IMR-90 (cell line): ENCODE measurements at regions not wholly inside any gene's neighbourhood (a gene's known extent, or its start where the extent isn't known, plus 50 kb on each side); places are given as distances from the start of the nearest gene placed in this dataset.

ENCODE experiments used
- ATAC-seq: fragments of 200-7000 bp; cut with Tn5 transposase; 2 replicates; pipeline ENCODE4 v1.9.1; 2020; ENCODE audit warnings: low read depth, mild to moderate bottlenecking, moderate library complexity
- BruUV-seq: library from RNA; stranded (reverse); fragments of 400-500 nt; replicated peaks from 2 replicates; lab custom pipeline; 2021; lab: Mats Ljungman, UMichigan
- CTCF ChIA-PET: fragments of 300-600 bp; formaldehyde crosslinking; extraction: SDS; loops from one replicate; lab custom pipeline; 2021; ENCODE audit warnings: antibody characterized with exemption; lab: Yijun Ruan, JAX
- POLR2A ChIA-PET: fragments of 300-600 bp; sonication (Branson Sonifier 250); formaldehyde crosslinking; loops from one replicate; lab custom pipeline; 2022; ENCODE audit warnings: antibody characterized with exemption; ENCODE audit not compliant: unreplicated experiment; lab: Charles Lee
- DNase-seq: peaks from one replicate; pipeline ENCODE4 v3.0.0; 2013
- H2AFZ ChIP-seq: replicated peaks from 2 replicates; pipeline ENCODE3; 2013; ENCODE audit warnings: low read length, mild to moderate bottlenecking; ENCODE audit not compliant: poor library complexity
- H2AK5ac ChIP-seq: 2 replicates; pipeline ENCODE4 v1.6.1; 2013; ENCODE audit warnings: low read depth, low read length, inconsistent platforms
- H2AK9ac ChIP-seq: replicated peaks from 2 replicates; pipeline ENCODE3; 2013; ENCODE audit warnings: mild to moderate bottlenecking, low read depth, low read length, moderate library complexity; ENCODE audit not compliant: poor library complexity
- H2BK120ac ChIP-seq: 2 replicates; pipeline ENCODE4 v1.6.1; 2013; ENCODE audit warnings: low read depth, low read length, inconsistent platforms
- H2BK15ac ChIP-seq: 3 replicates; pipeline ENCODE4 v1.6.1; 2013; ENCODE audit warnings: low read depth, low read length, inconsistent platforms
- H2BK20ac ChIP-seq: 2 replicates; pipeline ENCODE4 v1.6.1; 2013; ENCODE audit warnings: low read depth, mild to moderate bottlenecking, inconsistent platforms, low read length, moderate library complexity
- H2BK5ac ChIP-seq: 2 replicates; pipeline ENCODE4 v1.6.1; 2013; ENCODE audit warnings: mild to moderate bottlenecking, low read depth, low read length, inconsistent platforms; ENCODE audit not compliant: poor library complexity, severe bottlenecking
- H3K14ac ChIP-seq: replicated peaks from 2 replicates; pipeline ENCODE4 v1.6.1; 2013; ENCODE audit warnings: low read depth, low read length, inconsistent platforms
- H3K18ac ChIP-seq: 2 replicates; pipeline ENCODE4 v1.6.1; 2013; ENCODE audit warnings: low read depth, low read length, control low read depth
- H3K23ac ChIP-seq: 2 replicates; pipeline ENCODE4 v1.6.1; 2013; ENCODE audit warnings: low read depth, low read length, inconsistent platforms
- H3K27ac ChIP-seq: 2 replicates; pipeline ENCODE4 v1.5.1; 2013; ENCODE audit warnings: mild to moderate bottlenecking, control low read depth, low read length; ENCODE audit not compliant: insufficient read depth
- H3K27me3 ChIP-seq: 2 replicates; pipeline ENCODE4 v1.6.1; 2013; ENCODE audit warnings: low read length; ENCODE audit not compliant: control insufficient read depth, insufficient read depth
- H3K36me3 ChIP-seq: 2 replicates; pipeline ENCODE4 v1.6.1; 2013; ENCODE audit warnings: low read length, mixed read lengths; ENCODE audit not compliant: control insufficient read depth, insufficient read depth
- H3K4ac ChIP-seq: 2 replicates; pipeline ENCODE4 v1.6.1; 2013; ENCODE audit warnings: low read depth, low read length, inconsistent platforms
- H3K4me1 ChIP-seq: 2 replicates; pipeline ENCODE4 v1.6.1; 2013; ENCODE audit warnings: low read length, mixed read lengths; ENCODE audit not compliant: control insufficient read depth, insufficient read depth
- H3K4me2 ChIP-seq: 2 replicates; pipeline ENCODE4 v1.6.1; 2013; ENCODE audit warnings: low read depth, mild to moderate bottlenecking, control low read depth, low read length, moderate library complexity
- H3K4me3 ChIP-seq: 2 replicates; pipeline ENCODE4 v1.5.1; 2013; ENCODE audit warnings: low read depth, mild to moderate bottlenecking, control low read depth, low read length, moderate library complexity; ENCODE audit not compliant: insufficient read depth
- H3K56ac ChIP-seq: 2 replicates; pipeline ENCODE4 v1.6.1; 2013; ENCODE audit warnings: low read length, inconsistent platforms; ENCODE audit not compliant: insufficient read depth; ENCODE audit errors: extremely low read depth
- H3K79me1 ChIP-seq, 2 experiments: 2 replicates each; pipeline ENCODE4 v1.6.1; 2013; ENCODE audit warnings: low read length in 2 of 2, inconsistent platforms in 1 of 2, low read depth in 1 of 2
- H3K9ac ChIP-seq: 2 replicates; pipeline ENCODE4 v1.6.1; 2013; ENCODE audit warnings: low read depth, low read length, control low read depth
- H3K9me1 ChIP-seq: 2 replicates; pipeline ENCODE4 v1.6.1; 2013; ENCODE audit warnings: low read length, inconsistent platforms; ENCODE audit not compliant: insufficient read depth
- H3K9me3 ChIP-seq: 2 replicates; pipeline ENCODE4 v1.6.1; 2013; ENCODE audit warnings: low read length; ENCODE audit not compliant: control insufficient read depth, insufficient read depth
- H4K20me1 ChIP-seq: 2 replicates; pipeline ENCODE4 v1.6.1; 2013; ENCODE audit warnings: low read length, inconsistent platforms; ENCODE audit not compliant: insufficient read depth
- H4K5ac ChIP-seq: 2 replicates; pipeline ENCODE4 v1.6.1; 2013; ENCODE audit warnings: mild to moderate bottlenecking, low read depth, low read length, control low read depth
- H4K8ac ChIP-seq, 2 experiments: 2 replicates each; pipeline ENCODE4 v1.6.1; 2013; ENCODE audit warnings: low read depth in 2 of 2, low read length in 2 of 2, control low read depth in 1 of 2, inconsistent platforms in 1 of 2
- H4K91ac ChIP-seq: 2 replicates; pipeline ENCODE4 v1.6.1; 2013; ENCODE audit warnings: low read depth, low read length, inconsistent platforms; ENCODE audit not compliant: insufficient read depth
- BHLHE40 ChIP-seq: fragments of 150-350 bp; IDR thresholded peaks from 2 replicates; pipeline ENCODE4 v1.6.1; 2016; ENCODE audit warnings: mild to moderate bottlenecking, low read depth, low read length
- CEBPB ChIP-seq: IDR thresholded peaks from 2 replicates; pipeline ENCODE4 v1.6.1; 2012; ENCODE audit warnings: low read depth, low read length, improper control_type of control experiment
- CHD1 ChIP-seq: IDR thresholded peaks from 2 replicates; pipeline ENCODE4 v1.6.1; 2012; ENCODE audit warnings: low read depth, low read length, improper control_type of control experiment
- FOS ChIP-seq: fragments of 150-350 bp; IDR thresholded peaks from 2 replicates; pipeline ENCODE4 v1.6.1; 2016; ENCODE audit warnings: low read depth, low read length
- MAFK ChIP-seq: IDR thresholded peaks from 2 replicates; pipeline ENCODE4 v1.6.1; 2012; ENCODE audit warnings: low read depth, low read length, improper control_type of control experiment
- MAZ ChIP-seq: IDR thresholded peaks from 2 replicates; pipeline ENCODE4 v1.6.1; 2012; ENCODE audit warnings: low read depth, mild to moderate bottlenecking, low read length, improper control_type of control experiment, moderate library complexity, borderline replicate concordance
- MXI1 ChIP-seq: IDR thresholded peaks from 2 replicates; pipeline ENCODE4 v1.6.1; 2012; ENCODE audit warnings: low read depth, mild to moderate bottlenecking, low read length, moderate library complexity, borderline replicate concordance
- NFE2L2 ChIP-seq: fragments of 150-350 bp; IDR thresholded peaks from 2 replicates; pipeline ENCODE4 v1.6.1; 2016; ENCODE audit warnings: low read depth, mild to moderate bottlenecking, low read length
- POLR2A ChIP-seq: IDR thresholded peaks from 2 replicates; pipeline ENCODE4 v1.6.1; 2012; ENCODE audit warnings: mild to moderate bottlenecking, low read depth, low read length
- RAD21 ChIP-seq: IDR thresholded peaks from 2 replicates; pipeline ENCODE4 v1.6.1; 2012; ENCODE audit warnings: low read length, improper control_type of control experiment
- RCOR1 ChIP-seq: IDR thresholded peaks from 2 replicates; pipeline ENCODE4 v1.6.1; 2012; ENCODE audit warnings: mild to moderate bottlenecking, low read length, improper control_type of control experiment; ENCODE audit not compliant: insufficient replicate concordance
- RFX5 ChIP-seq: IDR thresholded peaks from 2 replicates; pipeline ENCODE4 v1.8.0; 2012; ENCODE audit warnings: low read depth, mild to moderate bottlenecking, low read length, moderate library complexity
- SMC3 ChIP-seq: fragments of 150-350 bp; IDR thresholded peaks from 2 replicates; pipeline ENCODE4 v1.6.1; 2016; ENCODE audit warnings: low read depth, mild to moderate bottlenecking, antibody characterized with exemption, low read length, moderate library complexity
- WGBS, 2 experiments: methylation state at CpG; one replicate each; pipeline versions ENCODE4 v1.1.5 to v1.1.7; 2013; ENCODE audit warnings: missing lambda C conversion rate in 2 of 2; ENCODE audit not compliant: insufficient read length in 1 of 2; ENCODE audit errors: extremely low coverage in 2 of 2; 5-methylcytosine and 5-hydroxymethylcytosine counted together
- dilution Hi-C: fragments of 300-500 bp; cut with HindIII; formaldehyde crosslinking; loops from one replicate; pipeline ENCODE4 v1.14.3; 2018; ENCODE audit warnings: low sequenced_read_pairs; ENCODE audit not compliant: unreplicated experiment
- in situ Hi-C: fragments of 300-500 bp; cut with MboI; formaldehyde crosslinking; loops from 3 replicates; pipeline ENCODE4 v1.14.3; 2019; ENCODE audit warnings: low sequenced_read_pairs, inconsistent platforms, mixed read lengths
- intact Hi-C: fragments of 100-400 bp; cut with micrococcal nuclease; formaldehyde crosslinking; loops from 2 replicates; pipeline ENCODE4 v1.10.0; 2022
- TF ChIP-seq, protein P1 (sequence below): fragments of 150-350 bp; IDR thresholded peaks from 2 replicates; pipeline ENCODE4 v1.6.1; 2016; ENCODE audit warnings: low read depth, mild to moderate bottlenecking, low read length, moderate library complexity, borderline replicate concordance
- TF ChIP-seq, protein P2 (sequence below): fragments of 150-350 bp; IDR thresholded peaks from 2 replicates; pipeline ENCODE4 v1.6.1; 2017; ENCODE audit warnings: mild to moderate bottlenecking, antibody characterized with exemption, low read length, low read depth
- TF ChIP-seq, protein P3 (sequence below): conservative IDR thresholded peaks from 2 replicates; pipeline ENCODE4 v1.5.1; 2012; ENCODE audit warnings: mild to moderate bottlenecking, low read depth, low read length, improper control_type of control experiment

DNA sequence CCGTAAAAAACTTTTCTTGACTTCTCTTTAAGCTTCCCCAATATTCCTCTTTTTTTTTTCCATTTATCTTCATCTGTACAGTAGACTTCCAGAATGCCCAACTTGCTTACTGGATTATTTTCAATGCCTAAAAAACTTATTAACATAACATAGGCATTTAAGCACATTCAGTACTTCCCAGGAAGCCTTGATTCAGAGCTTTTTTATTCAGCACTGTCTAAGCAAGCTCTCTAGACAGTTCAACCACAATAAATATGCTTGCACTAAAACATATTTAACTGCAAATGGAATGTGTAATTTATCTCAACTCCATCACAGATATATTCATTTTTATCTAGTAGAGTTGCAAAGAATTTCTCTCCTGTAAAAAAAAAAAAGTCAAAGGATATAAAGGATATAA, 997.8 kb downstream of the ARAP2 start:
- Histone ChIP-seq H4K5ac (no peak overlapping the region), H2BK15ac (no peak overlapping the region), H3K27me3 (no peaks in the 10 kb centered on the region), H3K14ac (no peak overlapping the region), H3K4me2 (no peak overlapping the region), H3K23ac (no peak overlapping the region), H2AK9ac (no peak overlapping the region), H3K4ac (no peak overlapping the region), H2BK5ac (no peak overlapping the region), H3K18ac (no peak overlapping the region), H3K79me1 (no peaks in the 10 kb centered on the region), H4K8ac (no peak overlapping the region), H3K36me3 (no peaks in the 10 kb centered on the region), H3K9me1 (no peaks in the 10 kb centered on the region), H4K20me1 (no peaks in the 10 kb centered on the region), H3K4me1 (no peaks in the 10 kb centered on the region), H3K9ac (no peak overlapping the region), H3K4me3 (no peak overlapping the region), H2BK20ac (no peak overlapping the region), H3K27ac (no peak overlapping the region), H2AK5ac (no peak overlapping the region), H4K91ac (no peak overlapping the region), H3K56ac (no peak overlapping the region), H3K9me3 (peaks cover 3% of the 10 kb centered on the region; the same call in 1 of the 2 replicates), H2AFZ (no peak overlapping the region), H2BK120ac (no peak overlapping the region)
- in situ Hi-C loops (no loop called here), intact Hi-C loops (no loop called here), dilution Hi-C loops (no loop called here)
- no CpG with 5 or more reads among the region's 1 CpG for WGBS, 2 experiments
- POLR2A ChIA-PET: no interaction called here
- CTCF ChIA-PET: no interaction called here
- TF ChIP-seq RCOR1 (no peak), POLR2A (no peak), MAZ (no peak), NFE2L2 (no peak), CEBPB (no peak), BHLHE40 (no peak), MAFK (no peak), SMC3 (no peak), RAD21 (no peak), RFX5 (no peak), CHD1 (no peak), FOS (no peak), MXI1 (no peak)
- TF ChIP-seq, protein P1, sequence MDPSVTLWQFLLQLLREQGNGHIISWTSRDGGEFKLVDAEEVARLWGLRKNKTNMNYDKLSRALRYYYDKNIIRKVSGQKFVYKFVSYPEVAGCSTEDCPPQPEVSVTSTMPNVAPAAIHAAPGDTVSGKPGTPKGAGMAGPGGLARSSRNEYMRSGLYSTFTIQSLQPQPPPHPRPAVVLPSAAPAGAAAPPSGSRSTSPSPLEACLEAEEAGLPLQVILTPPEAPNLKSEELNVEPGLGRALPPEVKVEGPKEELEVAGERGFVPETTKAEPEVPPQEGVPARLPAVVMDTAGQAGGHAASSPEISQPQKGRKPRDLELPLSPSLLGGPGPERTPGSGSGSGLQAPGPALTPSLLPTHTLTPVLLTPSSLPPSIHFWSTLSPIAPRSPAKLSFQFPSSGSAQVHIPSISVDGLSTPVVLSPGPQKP: no peak
- TF ChIP-seq, protein P2, sequence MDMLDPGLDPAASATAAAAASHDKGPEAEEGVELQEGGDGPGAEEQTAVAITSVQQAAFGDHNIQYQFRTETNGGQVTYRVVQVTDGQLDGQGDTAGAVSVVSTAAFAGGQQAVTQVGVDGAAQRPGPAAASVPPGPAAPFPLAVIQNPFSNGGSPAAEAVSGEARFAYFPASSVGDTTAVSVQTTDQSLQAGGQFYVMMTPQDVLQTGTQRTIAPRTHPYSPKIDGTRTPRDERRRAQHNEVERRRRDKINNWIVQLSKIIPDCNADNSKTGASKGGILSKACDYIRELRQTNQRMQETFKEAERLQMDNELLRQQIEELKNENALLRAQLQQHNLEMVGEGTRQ: no peak
- TF ChIP-seq, protein P3, sequence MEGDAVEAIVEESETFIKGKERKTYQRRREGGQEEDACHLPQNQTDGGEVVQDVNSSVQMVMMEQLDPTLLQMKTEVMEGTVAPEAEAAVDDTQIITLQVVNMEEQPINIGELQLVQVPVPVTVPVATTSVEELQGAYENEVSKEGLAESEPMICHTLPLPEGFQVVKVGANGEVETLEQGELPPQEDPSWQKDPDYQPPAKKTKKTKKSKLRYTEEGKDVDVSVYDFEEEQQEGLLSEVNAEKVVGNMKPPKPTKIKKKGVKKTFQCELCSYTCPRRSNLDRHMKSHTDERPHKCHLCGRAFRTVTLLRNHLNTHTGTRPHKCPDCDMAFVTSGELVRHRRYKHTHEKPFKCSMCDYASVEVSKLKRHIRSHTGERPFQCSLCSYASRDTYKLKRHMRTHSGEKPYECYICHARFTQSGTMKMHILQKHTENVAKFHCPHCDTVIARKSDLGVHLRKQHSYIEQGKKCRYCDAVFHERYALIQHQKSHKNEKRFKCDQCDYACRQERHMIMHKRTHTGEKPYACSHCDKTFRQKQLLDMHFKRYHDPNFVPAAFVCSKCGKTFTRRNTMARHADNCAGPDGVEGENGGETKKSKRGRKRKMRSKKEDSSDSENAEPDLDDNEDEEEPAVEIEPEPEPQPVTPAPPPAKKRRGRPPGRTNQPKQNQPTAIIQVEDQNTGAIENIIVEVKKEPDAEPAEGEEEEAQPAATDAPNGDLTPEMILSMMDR: no peak
- no TSS peak for BruUV-seq
- no peak for DNase-seq
- ATAC-seq: no peak
